ENCODE measurements at regions not wholly inside any gene's neighbourhood (a gene's known extent, or its start where the extent isn't known, plus 50 kb on each side); places are given as distances from the start of the nearest gene placed in this dataset.

- no peak for DNase-seq
- intact Hi-C loops (cut with DNase I), result no loop called here
Measured at GRCh38 chr7:85770332-85770731, 583.5 kb upstream of the SEMA3D start.

- intact Hi-C loops (cut with DNase I), result no loop called here
Measured at GRCh38 chr7:85765698-85766298, 578.9 kb upstream of the SEMA3D start.

GRCh38 chr7:85764034-85764433 lies 577.2 kb upstream of the SEMA3D start:
- intact Hi-C loops (cut with DNase I), result no loop called here
- DNase-seq, result no peak

More at GRCh38 chr7:85765698-85766298, 578.9 kb upstream of the SEMA3D start:
- DNase-seq, result no peak

- intact Hi-C loops (cut with DNase I), result no loop called here
- DNase-seq, result no peak
Measured at GRCh38 chr7:85757348-85757747, 570.5 kb upstream of the SEMA3D start.

- peak in 27 of 42 donors; percentile 7 to 69 (median 29) for DNase-seq
- intact Hi-C loops (cut with DNase I), result no loop called here
Measured at GRCh38 chr7:85750454-85750949, 563.6 kb upstream of the SEMA3D start.

GRCh38 chr7:85749696-85750453 lies 563.0 kb upstream of the SEMA3D start:
- intact Hi-C loops (cut with DNase I), result no loop called here
- no peak for DNase-seq

- intact Hi-C loops (cut with DNase I), result no loop called here
- no peak for DNase-seq
Measured at GRCh38 chr7:85748861-85749260, 562.0 kb upstream of the SEMA3D start.

GRCh38 chr7:85737426-85737825 lies 550.6 kb upstream of the SEMA3D start:
- intact Hi-C loops (cut with DNase I), result no loop called here
- DNase-seq, result no peak

- DNase-seq, result no peak
- intact Hi-C loops (cut with DNase I), result no loop called here
Measured at GRCh38 chr7:85736085-85736484, 549.2 kb upstream of the SEMA3D start.

- intact Hi-C loops (cut with DNase I), result no loop called here
- no peak for DNase-seq
Measured at GRCh38 chr7:85734823-85735222, 548.0 kb upstream of the SEMA3D start.

GRCh38 chr7:85733169-85733915 lies 546.5 kb upstream of the SEMA3D start:
- intact Hi-C loops (cut with DNase I), result no loop called here
- no peak for DNase-seq

- DNase-seq, result peak in 8 of 42 donors; percentile 5 to 50 (median 31)
- intact Hi-C loops (cut with DNase I), result no loop called here
Measured at GRCh38 chr7:85730012-85730411, 543.2 kb upstream of the SEMA3D start.

- intact Hi-C loops (cut with DNase I), result no loop called here
- DNase-seq, result no peak
Measured at GRCh38 chr7:85725026-85725425, 538.2 kb upstream of the SEMA3D start.

GRCh38 chr7:85719981-85720953 lies 533.4 kb upstream of the SEMA3D start:
- no peak for DNase-seq
- intact Hi-C loops (cut with DNase I), result no loop called here

- DNase-seq, result no peak
- intact Hi-C loops (cut with DNase I), result no loop called here
Measured at GRCh38 chr7:85716353-85716752, 529.5 kb upstream of the SEMA3D start.

- intact Hi-C loops (cut with DNase I), result no loop called here
- no peak for DNase-seq
Measured at GRCh38 chr7:85714951-85715350, 528.1 kb upstream of the SEMA3D start.

GRCh38 chr7:85714043-85714578 lies 527.3 kb upstream of the SEMA3D start:
- no peak for DNase-seq
- intact Hi-C loops (cut with DNase I), result no loop called here

- DNase-seq, result no peak
Measured at GRCh38 chr7:85713171-85713570, 526.3 kb upstream of the SEMA3D start.

GRCh38 chr7:85711894-85712293 lies 525.0 kb upstream of the SEMA3D start:
- intact Hi-C loops (cut with DNase I), result no loop called here
- DNase-seq, result no peak

More at GRCh38 chr7:85713171-85713570, 526.3 kb upstream of the SEMA3D start:
- intact Hi-C loops (cut with DNase I), result no loop called here

Data from head of caudate nucleus (tissue), 42 donors.